SJSA1 (cell line): ENCODE measurements at regions not wholly inside any gene's neighbourhood (a gene's known extent, or its start where the extent isn't known, plus 50 kb on each side); places are given as distances from the start of the nearest gene placed in this dataset.
A peak's percentile ranks its signal among the peaks of the same experiment; 100 is the strongest.
"Not testable (repeated sequence)": the region's sequence is repeated elsewhere in the genome, so short reads cannot be mapped to it uniquely, and the experiment has no call there.

Source experiments
- DNase-seq, 2 experiments: peaks; one replicate each; pipeline ENCODE4 v3.0.0-alpha.2; 2015 to 2020; ENCODE audit warnings: low spot score in 2 of 2, low read depth in 1 of 2
- H3K27ac ChIP-seq: fragments of 250-450 bp; sonication (Bioruptor Pico); 2 replicates; pipeline ENCODE4 v1.5.1; 2020; ENCODE audit warnings: mild to moderate bottlenecking, moderate library complexity
- H3K27me3 ChIP-seq: fragments of 250-450 bp; sonication (Bioruptor Pico); replicated peaks from 2 replicates; pipeline ENCODE4 v1.5.1; 2020; ENCODE audit warnings: mild to moderate bottlenecking, moderate library complexity
- H3K36me3 ChIP-seq: fragments of 250-450 bp; sonication (Bioruptor Pico); 2 replicates; pipeline ENCODE4 v1.5.1; 2020; ENCODE audit warnings: mild to moderate bottlenecking
- H3K4me1 ChIP-seq: fragments of 250-450 bp; sonication (Bioruptor Pico); replicated peaks from 2 replicates; pipeline ENCODE4 v1.6.1; 2021; ENCODE audit warnings: mild to moderate bottlenecking
- H3K4me3 ChIP-seq: fragments of 250-450 bp; sonication (Bioruptor Pico); 2 replicates; pipeline ENCODE4 v1.5.1; 2020; ENCODE audit warnings: mild to moderate bottlenecking
- H3K9me3 ChIP-seq: fragments of 250-450 bp; sonication (Bioruptor Pico); replicated peaks from 2 replicates; pipeline ENCODE4 v1.5.1; 2020; ENCODE audit warnings: mild to moderate bottlenecking

DNA sequence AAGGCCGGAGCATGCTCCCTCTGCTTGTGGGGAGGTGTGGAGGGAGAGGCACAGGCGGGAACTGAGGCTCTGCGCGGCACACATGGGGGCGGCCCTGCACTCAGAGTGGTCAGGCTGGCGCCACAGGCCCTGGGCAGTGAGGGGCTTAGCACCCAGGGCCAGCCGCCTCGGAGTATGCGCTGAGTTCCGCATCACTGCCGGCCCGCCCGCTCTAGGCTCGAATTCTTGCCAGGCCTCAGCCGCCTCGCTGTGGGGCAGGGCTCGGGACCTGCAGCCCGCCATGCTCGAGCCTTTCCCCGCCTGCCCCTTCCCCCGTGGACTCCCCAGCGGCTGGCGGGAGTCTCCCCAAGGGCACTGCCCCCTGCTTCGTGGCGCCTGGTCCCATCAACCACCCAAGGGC is 905.9 kb downstream of the SPATA31A6 start:
- H3K27me3 ChIP-seq, H3K36me3 ChIP-seq, H3K27ac ChIP-seq, H3K9me3 ChIP-seq, DNase-seq, H3K4me1 ChIP-seq, H3K4me3 ChIP-seq: not testable (repeated sequence)

DNA sequence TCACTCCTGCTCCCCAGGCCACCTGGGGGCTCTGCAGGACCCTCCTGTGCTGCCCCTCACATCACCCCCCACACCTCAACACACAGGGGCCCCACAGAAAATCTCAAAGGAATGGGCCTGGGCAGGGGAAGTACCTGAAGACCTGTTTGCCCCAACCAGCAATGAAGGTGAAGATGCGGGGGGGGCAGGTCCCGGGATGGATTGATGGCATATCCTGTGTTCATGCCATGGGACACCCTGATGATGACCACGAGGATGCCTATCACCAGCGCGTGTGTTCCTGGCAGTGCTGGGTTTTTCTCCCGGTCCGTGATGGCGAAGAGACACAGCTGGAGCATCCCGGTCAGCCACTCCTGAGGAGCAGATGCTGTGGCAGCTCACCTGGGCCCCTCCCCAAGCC is 926.9 kb downstream of the SPATA31A6 start:
- H3K36me3 ChIP-seq, DNase-seq, H3K27ac ChIP-seq, H3K4me1 ChIP-seq, H3K27me3 ChIP-seq, H3K4me3 ChIP-seq, H3K9me3 ChIP-seq: not testable (repeated sequence)

DNA sequence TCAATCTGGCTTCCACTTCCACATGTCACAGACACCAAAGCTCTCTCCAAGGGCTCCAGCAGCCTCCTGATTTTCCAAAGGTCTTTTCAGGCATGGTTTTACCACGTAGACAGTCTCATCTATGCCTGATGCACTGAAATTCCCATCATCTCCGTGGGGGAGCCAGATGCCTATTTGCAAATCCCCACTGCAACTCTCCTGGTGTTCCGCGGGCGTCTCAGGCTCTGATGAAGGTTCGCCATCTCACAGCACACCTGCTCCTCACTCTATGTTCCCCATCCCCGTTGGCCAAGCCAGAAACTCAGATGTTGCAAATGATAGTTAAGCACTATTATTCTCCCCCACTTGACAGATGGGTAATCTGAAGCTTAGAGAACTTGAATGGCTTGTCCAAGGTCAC is 929.4 kb downstream of the SPATA31A6 start:
- not testable (repeated sequence) for H3K9me3 ChIP-seq, H3K27me3 ChIP-seq, DNase-seq, H3K4me1 ChIP-seq, H3K27ac ChIP-seq, H3K36me3 ChIP-seq, H3K4me3 ChIP-seq

DNA sequence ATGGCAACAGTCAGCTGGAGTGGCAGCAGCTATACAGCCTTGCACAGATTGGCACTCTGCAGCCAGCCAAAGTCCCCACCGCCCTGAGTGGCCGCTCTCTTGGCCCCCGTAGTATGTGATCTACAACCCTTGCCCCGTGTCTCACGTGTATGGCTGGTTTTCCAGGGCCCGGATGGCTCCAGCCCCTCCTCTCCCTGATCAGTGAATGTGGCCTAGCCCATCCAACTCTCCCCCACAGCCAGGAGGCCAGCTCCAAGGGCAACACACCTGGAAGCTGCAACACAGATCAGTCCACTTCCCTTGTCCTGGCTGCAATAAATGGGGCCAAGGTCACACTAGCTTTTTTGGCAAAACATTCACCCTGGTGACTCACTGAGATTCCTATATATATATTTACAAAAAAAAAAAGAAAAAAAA is 932.4 kb downstream of the SPATA31A6 start:
- H3K36me3 ChIP-seq, H3K27me3 ChIP-seq, H3K4me1 ChIP-seq, DNase-seq, H3K9me3 ChIP-seq, H3K27ac ChIP-seq, H3K4me3 ChIP-seq: not testable (repeated sequence)

DNA sequence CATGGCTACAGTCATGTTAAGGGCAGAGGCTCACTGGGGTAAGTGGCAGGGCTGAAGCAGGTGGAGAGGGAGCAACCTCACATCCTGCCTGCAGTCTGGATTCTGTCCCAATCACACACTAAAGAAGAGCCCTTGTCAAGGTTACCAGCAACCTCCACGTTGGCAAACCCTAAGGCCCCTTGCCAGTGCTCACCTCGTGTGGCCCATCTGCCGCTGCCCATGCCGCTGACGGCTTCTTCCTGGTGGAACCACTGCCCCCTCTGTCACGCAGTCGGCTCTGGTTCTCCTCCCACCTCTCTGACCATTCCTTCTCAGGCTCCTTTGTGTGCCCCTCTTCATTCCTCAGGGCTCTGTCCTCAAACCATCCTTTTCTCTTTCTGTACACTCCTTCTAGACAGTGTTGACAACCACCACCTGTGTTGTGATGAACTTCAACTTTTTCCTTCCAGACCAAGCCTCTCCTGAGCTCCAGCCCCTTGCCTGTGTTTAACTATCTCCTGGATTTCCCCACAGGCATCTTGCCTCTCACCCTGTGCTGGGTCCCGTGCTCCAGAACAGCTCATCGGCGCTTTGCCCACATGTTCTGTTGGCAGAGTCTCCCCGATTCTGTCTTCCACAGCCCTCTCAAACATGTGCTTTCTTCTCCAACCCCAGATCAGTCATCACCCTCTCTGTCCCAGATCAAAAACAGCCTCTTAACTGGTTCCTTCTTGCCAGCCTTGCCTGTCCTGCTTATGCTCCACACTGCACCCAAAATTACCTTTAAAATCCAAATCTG is 934.8 kb downstream of the SPATA31A6 start:
- H3K27ac ChIP-seq: not testable (repeated sequence)

DNA sequence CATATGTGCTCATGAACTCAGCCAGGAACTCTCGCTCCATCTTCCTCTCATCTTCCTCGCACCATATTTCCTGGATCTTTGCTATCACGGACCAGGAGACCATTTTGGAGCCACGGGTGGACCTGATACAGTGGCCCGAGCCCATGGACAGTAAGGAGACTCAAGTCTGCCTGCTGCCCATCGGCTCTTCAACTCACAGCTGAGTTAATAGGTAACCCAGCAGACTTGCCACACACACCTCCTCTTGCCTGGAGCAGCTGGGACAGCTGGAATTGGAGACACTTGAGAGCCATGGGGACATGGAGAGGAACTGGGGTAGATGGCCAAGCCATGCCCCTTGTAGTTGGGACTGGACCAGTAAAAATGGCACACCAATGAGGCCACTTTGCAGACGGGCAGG is 936.1 kb downstream of the SPATA31A6 start:
- H3K27ac ChIP-seq, H3K9me3 ChIP-seq, H3K36me3 ChIP-seq, H3K27me3 ChIP-seq, DNase-seq, H3K4me1 ChIP-seq, H3K4me3 ChIP-seq: not testable (repeated sequence)

More for the DNA sequence above, 934.8 kb downstream of the SPATA31A6 start:
- H3K27me3 ChIP-seq, H3K4me3 ChIP-seq, H3K4me1 ChIP-seq, H3K36me3 ChIP-seq, H3K9me3 ChIP-seq, DNase-seq: not testable (repeated sequence)

DNA sequence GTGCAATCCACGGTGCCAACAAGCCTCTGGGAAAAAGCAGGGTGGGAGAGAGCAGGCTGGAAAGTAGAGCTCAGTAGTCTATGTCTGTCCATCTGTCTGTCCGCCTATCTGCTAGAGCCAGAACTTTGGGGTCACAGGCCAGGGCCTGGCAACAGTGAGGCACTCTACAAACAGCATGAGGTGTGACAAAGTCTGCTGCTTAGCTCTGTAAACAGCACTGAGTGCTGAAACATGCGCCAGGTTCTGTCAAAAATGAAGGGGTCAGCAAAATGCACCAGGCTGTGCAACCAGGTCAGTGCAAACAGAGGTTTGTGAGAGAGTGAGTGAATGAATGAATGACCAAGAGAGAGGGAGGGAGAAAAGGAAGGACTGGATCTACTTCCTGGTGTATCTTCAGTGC is 936.5 kb downstream of the SPATA31A6 start:
- not testable (repeated sequence) for H3K27me3 ChIP-seq, DNase-seq, H3K27ac ChIP-seq, H3K4me3 ChIP-seq, H3K9me3 ChIP-seq, H3K36me3 ChIP-seq, H3K4me1 ChIP-seq

DNA sequence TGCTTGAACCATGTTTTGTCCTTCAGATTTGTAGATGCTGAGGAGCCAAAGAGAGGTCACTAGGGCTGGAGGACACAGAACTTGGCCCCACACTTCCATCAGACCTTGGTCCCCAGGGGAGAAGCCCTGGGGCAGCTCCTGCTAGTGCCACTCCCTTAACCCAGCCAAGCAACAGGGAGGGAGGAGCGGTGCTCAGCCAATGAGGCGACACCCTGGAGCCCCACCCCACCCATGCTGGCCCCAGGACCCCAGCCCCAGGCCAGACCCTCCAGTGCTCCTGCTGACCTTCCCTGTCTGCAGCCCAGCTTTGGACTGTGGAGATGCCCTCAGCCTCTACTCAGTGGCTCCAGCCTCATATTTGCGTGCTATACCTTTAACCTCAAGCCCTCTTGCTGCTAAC is 942.4 kb downstream of the SPATA31A6 start:
- not testable (repeated sequence) for H3K36me3 ChIP-seq, H3K4me3 ChIP-seq, H3K4me1 ChIP-seq, H3K27ac ChIP-seq, DNase-seq, H3K27me3 ChIP-seq, H3K9me3 ChIP-seq

DNA sequence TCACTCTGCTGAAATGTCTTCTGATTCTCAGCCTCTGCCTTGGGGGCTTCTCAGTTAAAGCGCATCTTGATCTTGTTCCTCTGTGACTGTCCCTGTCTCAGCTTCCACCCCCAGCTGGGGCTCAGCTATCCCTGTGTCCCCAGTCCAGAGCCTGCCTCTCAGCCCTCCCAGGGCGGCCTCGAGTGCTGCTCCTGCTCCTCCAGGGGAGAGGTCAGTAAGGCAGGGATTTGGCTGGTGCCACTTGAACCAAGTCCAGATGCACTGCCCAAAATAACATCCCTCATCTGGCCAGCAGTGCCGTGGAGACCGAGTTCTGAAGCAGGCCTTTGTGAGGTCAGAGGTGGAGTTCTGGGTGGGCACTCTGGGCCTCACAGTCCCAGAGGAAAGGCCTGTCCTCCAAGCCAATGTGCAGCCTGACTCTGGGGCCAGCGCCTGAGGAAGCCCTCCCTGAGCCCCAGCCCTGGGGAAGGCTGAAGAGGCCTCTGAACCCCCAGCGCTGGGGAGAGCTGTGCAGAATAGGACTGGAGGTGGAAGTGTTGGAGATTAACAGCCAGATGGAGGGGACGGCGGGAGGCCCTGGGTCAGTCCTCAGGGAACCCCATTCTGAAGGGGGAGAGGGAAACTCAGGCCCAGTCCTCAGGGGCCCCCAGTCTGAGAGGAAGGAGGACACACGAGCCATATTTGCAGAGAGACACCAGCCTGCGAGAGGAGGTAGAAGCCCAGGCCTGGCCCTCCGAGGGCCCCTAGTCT is 943.7 kb downstream of the SPATA31A6 start:
- H3K36me3 ChIP-seq, H3K27ac ChIP-seq, H3K9me3 ChIP-seq, H3K27me3 ChIP-seq, H3K4me3 ChIP-seq, DNase-seq, H3K4me1 ChIP-seq: not testable (repeated sequence)

DNA sequence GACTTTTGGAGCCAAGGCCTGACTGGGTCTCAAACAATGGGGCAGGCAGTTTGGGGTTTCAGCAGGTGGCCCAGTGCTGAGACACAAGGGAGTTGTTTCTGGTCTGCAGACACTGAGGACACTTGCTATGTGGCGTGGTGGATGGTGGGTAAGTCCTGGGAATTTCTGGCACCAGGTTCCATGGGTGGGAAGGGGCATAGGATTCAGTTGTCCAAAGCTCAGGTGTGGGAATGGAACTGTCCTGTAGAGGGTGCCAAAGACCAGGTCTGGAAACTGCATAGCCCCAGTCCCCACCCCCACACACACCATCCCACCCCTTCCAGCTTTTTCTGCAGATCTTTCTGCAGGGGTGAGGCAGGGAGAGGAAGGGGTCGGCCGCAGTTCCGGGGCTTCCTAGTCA is 944.5 kb downstream of the SPATA31A6 start:
- not testable (repeated sequence) for H3K9me3 ChIP-seq, DNase-seq, H3K36me3 ChIP-seq, H3K4me1 ChIP-seq, H3K27me3 ChIP-seq, H3K27ac ChIP-seq, H3K4me3 ChIP-seq

DNA sequence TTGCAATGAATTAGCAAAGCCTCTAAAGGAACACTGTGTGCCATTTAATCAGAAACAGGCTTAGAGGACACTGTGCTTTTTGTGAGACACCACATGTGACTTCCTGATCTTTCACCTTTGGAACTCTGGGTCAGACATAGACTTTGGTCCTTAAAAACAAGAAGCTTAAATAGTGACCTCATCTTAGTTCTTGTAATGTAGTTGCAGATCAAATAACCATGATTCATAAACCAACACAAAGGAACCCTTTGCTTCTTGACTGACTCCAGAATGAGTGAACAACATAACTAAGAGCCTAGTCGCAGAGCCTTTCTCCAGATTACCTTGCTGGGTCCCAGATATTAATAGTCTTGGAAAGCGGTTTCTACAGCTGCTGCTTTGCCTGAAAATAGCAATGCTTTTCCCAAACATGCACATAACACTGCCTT is 947.3 kb downstream of the SPATA31A6 start:
- H3K4me1 ChIP-seq, H3K9me3 ChIP-seq, H3K36me3 ChIP-seq, H3K27me3 ChIP-seq, H3K27ac ChIP-seq, H3K4me3 ChIP-seq: not testable (repeated sequence)
- DNase-seq: peak in 1 of 2 experiments; percentile 2

DNA sequence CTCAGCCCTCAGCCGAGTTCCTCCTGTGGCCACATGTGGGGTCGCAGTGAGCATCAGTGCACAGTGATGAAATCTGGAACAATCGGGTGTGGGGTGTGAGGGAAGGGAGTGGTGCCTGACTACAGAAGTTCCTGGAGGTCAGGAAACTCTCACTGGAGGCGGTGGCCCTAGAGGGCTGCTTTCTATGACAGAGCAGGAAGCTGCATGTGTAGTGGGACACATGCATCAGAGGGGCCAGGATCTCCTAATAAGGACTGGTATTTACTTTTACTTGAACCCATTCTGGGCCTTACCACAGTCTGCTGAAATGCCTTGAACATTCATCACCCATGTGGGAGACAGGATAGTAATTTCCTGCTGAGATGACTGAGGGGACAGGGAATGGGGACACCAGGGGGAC is 952.0 kb downstream of the SPATA31A6 start:
- not testable (repeated sequence) for H3K27me3 ChIP-seq, H3K4me3 ChIP-seq, H3K36me3 ChIP-seq, H3K9me3 ChIP-seq, H3K27ac ChIP-seq, H3K4me1 ChIP-seq
- DNase-seq: peak; percentile 25 to 55

DNA sequence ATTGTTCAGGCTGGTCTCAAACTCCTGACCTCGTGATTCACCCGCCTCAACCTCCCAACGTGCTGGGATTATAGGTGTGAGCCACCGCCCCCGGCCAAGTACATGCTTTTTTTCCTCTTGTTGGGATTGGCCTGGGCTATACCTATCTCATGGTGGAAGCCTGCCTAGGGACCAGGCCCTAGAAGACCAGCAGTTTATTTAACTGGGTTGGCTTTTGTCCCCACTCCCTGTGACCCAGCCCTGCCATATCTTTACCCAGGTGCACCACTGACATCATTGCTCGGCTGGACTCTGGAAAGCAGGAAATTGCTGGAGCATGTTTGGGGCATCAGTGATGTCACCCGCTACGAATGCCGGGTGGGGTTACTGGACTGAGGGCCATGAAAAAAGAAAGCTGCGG is 955.5 kb downstream of the SPATA31A6 start:
- not testable (repeated sequence) for H3K4me3 ChIP-seq, H3K36me3 ChIP-seq, DNase-seq, H3K9me3 ChIP-seq, H3K27me3 ChIP-seq, H3K4me1 ChIP-seq
- 0 out of 2 replicates have a peak overlapping the region, but pooled peaks have one; percentile 43 for H3K27ac ChIP-seq

DNA sequence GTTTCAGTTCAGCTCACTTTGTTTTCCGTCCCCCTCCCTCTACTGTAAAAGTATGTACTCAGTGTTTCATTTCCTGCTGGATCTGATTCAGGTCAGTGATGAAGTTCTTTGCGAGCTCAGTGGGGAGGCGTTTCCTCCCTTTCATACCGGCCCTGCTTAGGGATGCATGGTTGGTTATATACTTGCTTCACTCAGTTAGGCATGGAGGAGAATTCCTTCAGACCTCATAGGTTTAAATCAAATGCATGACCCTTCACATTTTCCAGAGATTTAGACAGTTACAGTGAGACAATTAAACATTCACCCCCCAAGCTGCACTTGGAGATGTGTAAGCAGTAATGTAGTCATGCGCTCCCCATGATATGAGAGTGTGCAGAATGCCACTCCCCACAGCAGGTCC is 955.9 kb downstream of the SPATA31A6 start:
- H3K36me3 ChIP-seq, DNase-seq, H3K27ac ChIP-seq, H3K27me3 ChIP-seq, H3K4me1 ChIP-seq, H3K4me3 ChIP-seq, H3K9me3 ChIP-seq: not testable (repeated sequence)
